ENCODE measurements at regions not wholly inside any gene's neighbourhood (a gene's known extent, or its start where the extent isn't known, plus 50 kb on each side); places are given as distances from the start of the nearest gene placed in this dataset.

- H3K18ac ChIP-seq (ENCODE audit: low read depth, low read length), result no peak overlapping the region
- no CpG with 5 or more reads among the region's 4 CpGs for WGBS, 2 experiments (ENCODE audit: extremely low coverage in 2 of 2, insufficient read length in 1 of 2)
- no peak overlapping the region for H3K27ac ChIP-seq (ENCODE audit: insufficient read depth, low read length)
- no peaks in the 10 kb centered on the region for H3K27me3 ChIP-seq (ENCODE audit: control insufficient read depth, insufficient read depth, low read length)
- H2AK5ac ChIP-seq (ENCODE audit: low read depth, low read length), result no peak overlapping the region
- ATAC-seq (ENCODE audit: low read depth) (no peak), DNase-seq (no peak)
- no peak overlapping the region for H2BK120ac ChIP-seq (ENCODE audit: low read depth, low read length)
- dilution Hi-C loops (cut with HindIII; ENCODE audit: low sequenced_read_pairs, unreplicated experiment), result no loop called here
- no peaks in the 10 kb centered on the region for H3K36me3 ChIP-seq (ENCODE audit: control insufficient read depth, insufficient read depth, low read length)
- peaks cover 12% of the 10 kb centered on the region for H3K9me3 ChIP-seq (ENCODE audit: control insufficient read depth, insufficient read depth, low read length)
- no peak overlapping the region for H2BK5ac ChIP-seq (ENCODE audit: low read depth, low read length, poor library complexity, severe bottlenecking)
- no peaks in the 10 kb centered on the region for H4K20me1 ChIP-seq (ENCODE audit: insufficient read depth, low read length)
- no peak overlapping the region for H2AFZ ChIP-seq (replicated peaks; ENCODE audit: low read length, poor library complexity)
- no peak overlapping the region for H4K91ac ChIP-seq (ENCODE audit: insufficient read depth, low read depth, low read length)
- H3K56ac ChIP-seq (ENCODE audit: extremely low read depth, insufficient read depth, low read length), result no peak overlapping the region
- BruUV-seq (replicated peaks), result no TSS peak
- H4K5ac ChIP-seq (ENCODE audit: low read depth, low read length), result no peak overlapping the region
- no peak overlapping the region for H2AK9ac ChIP-seq (replicated peaks; ENCODE audit: low read depth, low read length, poor library complexity)
- H2BK15ac ChIP-seq (ENCODE audit: low read depth, low read length), result no peak overlapping the region
- H2BK20ac ChIP-seq (ENCODE audit: low read depth, low read length), result no peak overlapping the region
- no peaks in the 10 kb centered on the region for H3K9me1 ChIP-seq (ENCODE audit: insufficient read depth, low read length)
- no peak overlapping the region for H3K9ac ChIP-seq (ENCODE audit: low read depth, low read length)
- H3K4ac ChIP-seq (ENCODE audit: low read depth, low read length), result no peak overlapping the region
- no peaks in the 10 kb centered on the region for H3K79me1 ChIP-seq (ENCODE audit: low read depth in 1 of 2, low read length in 2 of 2)
- no peak overlapping the region for H3K23ac ChIP-seq (ENCODE audit: low read depth, low read length)
- no peak overlapping the region for H4K8ac ChIP-seq (ENCODE audit: low read depth in 2 of 2, low read length in 2 of 2)
- in situ Hi-C loops (cut with MboI; ENCODE audit: low sequenced_read_pairs), result no loop called here
- ChIA-PET CTCF (no interaction called here), POLR2A (ENCODE audit: unreplicated experiment) (no interaction called here)
- no peak for TF ChIP-seq RFX5 (IDR thresholded peaks at IDR 0.05; ENCODE audit: low read depth, low read length)
- no peak for TF ChIP-seq MXI1 (IDR thresholded peaks at IDR 0.05; ENCODE audit: borderline replicate concordance, low read depth, low read length)
- no peak for TF ChIP-seq CHD1 (IDR thresholded peaks at IDR 0.05; ENCODE audit: low read depth, low read length)
- TF ChIP-seq, protein P1, sequence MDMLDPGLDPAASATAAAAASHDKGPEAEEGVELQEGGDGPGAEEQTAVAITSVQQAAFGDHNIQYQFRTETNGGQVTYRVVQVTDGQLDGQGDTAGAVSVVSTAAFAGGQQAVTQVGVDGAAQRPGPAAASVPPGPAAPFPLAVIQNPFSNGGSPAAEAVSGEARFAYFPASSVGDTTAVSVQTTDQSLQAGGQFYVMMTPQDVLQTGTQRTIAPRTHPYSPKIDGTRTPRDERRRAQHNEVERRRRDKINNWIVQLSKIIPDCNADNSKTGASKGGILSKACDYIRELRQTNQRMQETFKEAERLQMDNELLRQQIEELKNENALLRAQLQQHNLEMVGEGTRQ (IDR thresholded peaks at IDR 0.05; ENCODE audit: low read depth, low read length), result no peak
- no peaks in the 10 kb centered on the region for H3K4me1 ChIP-seq (ENCODE audit: control insufficient read depth, insufficient read depth, low read length)
- H3K4me2 ChIP-seq (ENCODE audit: low read depth, low read length), result no peak overlapping the region
- H3K4me3 ChIP-seq (ENCODE audit: insufficient read depth, low read depth, low read length), result no peak overlapping the region
- intact Hi-C loops (cut with micrococcal nuclease), result no loop called here
- no peak overlapping the region for H3K14ac ChIP-seq (replicated peaks; ENCODE audit: low read depth, low read length)
Measured at GRCh38 chr7:53744403-53744760, 708.9 kb downstream of the POM121L12 start.
